ENCODE measurements at regions not wholly inside any gene's neighbourhood (a gene's known extent, or its start where the extent isn't known, plus 50 kb on each side); places are given as distances from the start of the nearest gene placed in this dataset.

DNA sequence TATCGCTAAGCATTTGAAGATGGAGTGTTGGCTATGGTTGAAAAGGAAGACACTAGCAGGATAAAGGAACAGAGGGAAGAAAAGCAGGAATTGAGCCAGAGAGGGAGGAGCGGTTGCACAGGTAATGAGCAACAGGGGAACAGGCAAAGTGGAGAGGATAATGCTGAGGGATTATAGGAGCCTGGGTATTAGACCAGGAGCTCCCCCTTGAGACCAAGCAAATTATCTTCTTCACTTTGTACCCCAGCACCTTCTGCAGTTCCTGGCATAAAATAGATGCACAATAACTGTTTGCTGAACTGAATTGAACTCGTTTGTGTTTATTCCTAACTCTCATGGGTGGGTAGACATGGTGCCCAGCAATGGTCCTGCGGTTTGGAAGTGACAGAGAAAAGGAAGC, 54.6 kb upstream of the OR5P2 start:
- Histone ChIP-seq H3K18ac (ENCODE audit: low read depth, low read length) (no peak overlapping the region), H3K4ac (ENCODE audit: low read depth, low read length) (no peak overlapping the region), H4K5ac (ENCODE audit: low read depth, low read length) (no peak overlapping the region), H2BK20ac (ENCODE audit: low read depth, low read length) (no peak overlapping the region), H3K9me3 (ENCODE audit: control insufficient read depth, insufficient read depth, low read length) (no peaks in the 10 kb centered on the region), H3K36me3 (ENCODE audit: control insufficient read depth, insufficient read depth, low read length) (no peaks in the 10 kb centered on the region), H3K79me1 (ENCODE audit: low read depth in 1 of 2, low read length in 2 of 2) (no peaks in the 10 kb centered on the region), H3K9ac (ENCODE audit: low read depth, low read length) (no peak overlapping the region), H3K27ac (ENCODE audit: insufficient read depth, low read length) (no peak overlapping the region), H2BK120ac (ENCODE audit: low read depth, low read length) (no peak overlapping the region), H3K4me3 (ENCODE audit: insufficient read depth, low read depth, low read length) (no peak overlapping the region), H3K56ac (ENCODE audit: extremely low read depth, insufficient read depth, low read length) (no peak overlapping the region), H2AK5ac (ENCODE audit: low read depth, low read length) (no peak overlapping the region), H3K27me3 (ENCODE audit: control insufficient read depth, insufficient read depth, low read length) (peaks cover 4% of the 10 kb centered on the region; the same call in 1 of the 2 replicates), H3K4me2 (ENCODE audit: low read depth, low read length) (no peak overlapping the region), H2AFZ (replicated peaks; ENCODE audit: low read length, poor library complexity) (no peak overlapping the region), H2BK15ac (ENCODE audit: low read depth, low read length) (no peak overlapping the region), H3K14ac (replicated peaks; ENCODE audit: low read depth, low read length) (no peak overlapping the region), H3K4me1 (ENCODE audit: control insufficient read depth, insufficient read depth, low read length) (no peaks in the 10 kb centered on the region), H4K91ac (ENCODE audit: insufficient read depth, low read depth, low read length) (no peak overlapping the region), H2BK5ac (ENCODE audit: low read depth, low read length, poor library complexity, severe bottlenecking) (no peak overlapping the region), H4K20me1 (ENCODE audit: insufficient read depth, low read length) (no peaks in the 10 kb centered on the region), H3K9me1 (ENCODE audit: insufficient read depth, low read length) (no peaks in the 10 kb centered on the region), H4K8ac (ENCODE audit: low read depth in 2 of 2, low read length in 2 of 2) (no peak overlapping the region), H3K23ac (ENCODE audit: low read depth, low read length) (no peak overlapping the region), H2AK9ac (replicated peaks; ENCODE audit: low read depth, low read length, poor library complexity) (no peak overlapping the region)
- DNase-seq (no peak), ATAC-seq (ENCODE audit: low read depth) (no peak)
- ChIA-PET POLR2A (ENCODE audit: unreplicated experiment) (no interaction called here), CTCF (no interaction called here)
- no CpG with 5 or more reads among the region's 4 CpGs for WGBS, 2 experiments (ENCODE audit: extremely low coverage in 2 of 2, insufficient read length in 1 of 2)
- no peak for TF ChIP-seq POLR2A (IDR thresholded peaks at IDR 0.05; ENCODE audit: low read depth, low read length)
- no peak for TF ChIP-seq CTCF (conservative IDR thresholded peaks at IDR 0.05; ENCODE audit: low read depth, low read length)
- no peak for TF ChIP-seq ELK1 (IDR thresholded peaks at IDR 0.05; ENCODE audit: borderline replicate concordance, low read depth, low read length)
- TF ChIP-seq CHD1 (IDR thresholded peaks at IDR 0.05; ENCODE audit: low read depth, low read length), result no peak
- no peak for TF ChIP-seq MXI1 (IDR thresholded peaks at IDR 0.05; ENCODE audit: borderline replicate concordance, low read depth, low read length)
- TF ChIP-seq RCOR1 (IDR thresholded peaks at IDR 0.05; ENCODE audit: insufficient replicate concordance, low read length), result no peak
- no peak for TF ChIP-seq MAFK (IDR thresholded peaks at IDR 0.05; ENCODE audit: low read depth, low read length)
- in situ Hi-C loops (cut with MboI; ENCODE audit: low sequenced_read_pairs), result no loop called here
- intact Hi-C loops (cut with micrococcal nuclease), result no loop called here
- BruUV-seq (replicated peaks), result no TSS peak
- dilution Hi-C loops (cut with HindIII; ENCODE audit: low sequenced_read_pairs, unreplicated experiment), result no loop called here

Measured in IMR-90 (cell line).